IMR-90 (cell line): ENCODE measurements at regions not wholly inside any gene's neighbourhood (a gene's known extent, or its start where the extent isn't known, plus 50 kb on each side); places are given as distances from the start of the nearest gene placed in this dataset.

Source experiments
- ATAC-seq: fragments of 200-7000 bp; cut with Tn5 transposase; 2 replicates; pipeline ENCODE4 v1.9.1; 2020; ENCODE audit warnings: low read depth, mild to moderate bottlenecking, moderate library complexity
- BruUV-seq: library from RNA; stranded (reverse); fragments of 400-500 nt; replicated peaks from 2 replicates; lab custom pipeline; 2021; lab: Mats Ljungman, UMichigan
- CTCF ChIA-PET: fragments of 300-600 bp; formaldehyde crosslinking; extraction: SDS; loops from one replicate; lab custom pipeline; 2021; ENCODE audit warnings: antibody characterized with exemption; lab: Yijun Ruan, JAX
- POLR2A ChIA-PET: fragments of 300-600 bp; sonication (Branson Sonifier 250); formaldehyde crosslinking; loops from one replicate; lab custom pipeline; 2022; ENCODE audit warnings: antibody characterized with exemption; ENCODE audit not compliant: unreplicated experiment; lab: Charles Lee
- DNase-seq: peaks from one replicate; pipeline ENCODE4 v3.0.0; 2013
- H2AFZ ChIP-seq: replicated peaks from 2 replicates; pipeline ENCODE3; 2013; ENCODE audit warnings: low read length, mild to moderate bottlenecking; ENCODE audit not compliant: poor library complexity
- H2AK5ac ChIP-seq: 2 replicates; pipeline ENCODE4 v1.6.1; 2013; ENCODE audit warnings: low read depth, low read length, inconsistent platforms
- H2AK9ac ChIP-seq: replicated peaks from 2 replicates; pipeline ENCODE3; 2013; ENCODE audit warnings: mild to moderate bottlenecking, low read depth, low read length, moderate library complexity; ENCODE audit not compliant: poor library complexity
- H2BK120ac ChIP-seq: 2 replicates; pipeline ENCODE4 v1.6.1; 2013; ENCODE audit warnings: low read depth, low read length, inconsistent platforms
- H2BK15ac ChIP-seq: 3 replicates; pipeline ENCODE4 v1.6.1; 2013; ENCODE audit warnings: low read depth, low read length, inconsistent platforms
- H2BK20ac ChIP-seq: 2 replicates; pipeline ENCODE4 v1.6.1; 2013; ENCODE audit warnings: low read depth, mild to moderate bottlenecking, inconsistent platforms, low read length, moderate library complexity
- H2BK5ac ChIP-seq: 2 replicates; pipeline ENCODE4 v1.6.1; 2013; ENCODE audit warnings: mild to moderate bottlenecking, low read depth, low read length, inconsistent platforms; ENCODE audit not compliant: poor library complexity, severe bottlenecking
- H3K14ac ChIP-seq: replicated peaks from 2 replicates; pipeline ENCODE4 v1.6.1; 2013; ENCODE audit warnings: low read depth, low read length, inconsistent platforms
- H3K18ac ChIP-seq: 2 replicates; pipeline ENCODE4 v1.6.1; 2013; ENCODE audit warnings: low read depth, low read length, control low read depth
- H3K23ac ChIP-seq: 2 replicates; pipeline ENCODE4 v1.6.1; 2013; ENCODE audit warnings: low read depth, low read length, inconsistent platforms
- H3K27ac ChIP-seq: 2 replicates; pipeline ENCODE4 v1.5.1; 2013; ENCODE audit warnings: mild to moderate bottlenecking, control low read depth, low read length; ENCODE audit not compliant: insufficient read depth
- H3K27me3 ChIP-seq: 2 replicates; pipeline ENCODE4 v1.6.1; 2013; ENCODE audit warnings: low read length; ENCODE audit not compliant: control insufficient read depth, insufficient read depth
- H3K36me3 ChIP-seq: 2 replicates; pipeline ENCODE4 v1.6.1; 2013; ENCODE audit warnings: low read length, mixed read lengths; ENCODE audit not compliant: control insufficient read depth, insufficient read depth
- H3K4ac ChIP-seq: 2 replicates; pipeline ENCODE4 v1.6.1; 2013; ENCODE audit warnings: low read depth, low read length, inconsistent platforms
- H3K4me1 ChIP-seq: 2 replicates; pipeline ENCODE4 v1.6.1; 2013; ENCODE audit warnings: low read length, mixed read lengths; ENCODE audit not compliant: control insufficient read depth, insufficient read depth
- H3K4me2 ChIP-seq: 2 replicates; pipeline ENCODE4 v1.6.1; 2013; ENCODE audit warnings: low read depth, mild to moderate bottlenecking, control low read depth, low read length, moderate library complexity
- H3K4me3 ChIP-seq: 2 replicates; pipeline ENCODE4 v1.5.1; 2013; ENCODE audit warnings: low read depth, mild to moderate bottlenecking, control low read depth, low read length, moderate library complexity; ENCODE audit not compliant: insufficient read depth
- H3K56ac ChIP-seq: 2 replicates; pipeline ENCODE4 v1.6.1; 2013; ENCODE audit warnings: low read length, inconsistent platforms; ENCODE audit not compliant: insufficient read depth; ENCODE audit errors: extremely low read depth
- H3K79me1 ChIP-seq, 2 experiments: 2 replicates each; pipeline ENCODE4 v1.6.1; 2013; ENCODE audit warnings: low read length in 2 of 2, inconsistent platforms in 1 of 2, low read depth in 1 of 2
- H3K9ac ChIP-seq: 2 replicates; pipeline ENCODE4 v1.6.1; 2013; ENCODE audit warnings: low read depth, low read length, control low read depth
- H3K9me1 ChIP-seq: 2 replicates; pipeline ENCODE4 v1.6.1; 2013; ENCODE audit warnings: low read length, inconsistent platforms; ENCODE audit not compliant: insufficient read depth
- H3K9me3 ChIP-seq: 2 replicates; pipeline ENCODE4 v1.6.1; 2013; ENCODE audit warnings: low read length; ENCODE audit not compliant: control insufficient read depth, insufficient read depth
- H4K20me1 ChIP-seq: 2 replicates; pipeline ENCODE4 v1.6.1; 2013; ENCODE audit warnings: low read length, inconsistent platforms; ENCODE audit not compliant: insufficient read depth
- H4K5ac ChIP-seq: 2 replicates; pipeline ENCODE4 v1.6.1; 2013; ENCODE audit warnings: mild to moderate bottlenecking, low read depth, low read length, control low read depth
- H4K8ac ChIP-seq, 2 experiments: 2 replicates each; pipeline ENCODE4 v1.6.1; 2013; ENCODE audit warnings: low read depth in 2 of 2, low read length in 2 of 2, control low read depth in 1 of 2, inconsistent platforms in 1 of 2
- H4K91ac ChIP-seq: 2 replicates; pipeline ENCODE4 v1.6.1; 2013; ENCODE audit warnings: low read depth, low read length, inconsistent platforms; ENCODE audit not compliant: insufficient read depth
- BHLHE40 ChIP-seq: fragments of 150-350 bp; IDR thresholded peaks from 2 replicates; pipeline ENCODE4 v1.6.1; 2016; ENCODE audit warnings: mild to moderate bottlenecking, low read depth, low read length
- CEBPB ChIP-seq: IDR thresholded peaks from 2 replicates; pipeline ENCODE4 v1.6.1; 2012; ENCODE audit warnings: low read depth, low read length, improper control_type of control experiment
- CHD1 ChIP-seq: IDR thresholded peaks from 2 replicates; pipeline ENCODE4 v1.6.1; 2012; ENCODE audit warnings: low read depth, low read length, improper control_type of control experiment
- CTCF ChIP-seq: conservative IDR thresholded peaks from 2 replicates; pipeline ENCODE4 v1.5.1; 2012; ENCODE audit warnings: mild to moderate bottlenecking, low read depth, low read length, improper control_type of control experiment
- FOS ChIP-seq: fragments of 150-350 bp; IDR thresholded peaks from 2 replicates; pipeline ENCODE4 v1.6.1; 2016; ENCODE audit warnings: low read depth, low read length
- MAFK ChIP-seq: IDR thresholded peaks from 2 replicates; pipeline ENCODE4 v1.6.1; 2012; ENCODE audit warnings: low read depth, low read length, improper control_type of control experiment
- MAZ ChIP-seq: IDR thresholded peaks from 2 replicates; pipeline ENCODE4 v1.6.1; 2012; ENCODE audit warnings: low read depth, mild to moderate bottlenecking, low read length, improper control_type of control experiment, moderate library complexity, borderline replicate concordance
- MXI1 ChIP-seq: IDR thresholded peaks from 2 replicates; pipeline ENCODE4 v1.6.1; 2012; ENCODE audit warnings: low read depth, mild to moderate bottlenecking, low read length, moderate library complexity, borderline replicate concordance
- NFE2L2 ChIP-seq: fragments of 150-350 bp; IDR thresholded peaks from 2 replicates; pipeline ENCODE4 v1.6.1; 2016; ENCODE audit warnings: low read depth, mild to moderate bottlenecking, low read length
- POLR2A ChIP-seq: IDR thresholded peaks from 2 replicates; pipeline ENCODE4 v1.6.1; 2012; ENCODE audit warnings: mild to moderate bottlenecking, low read depth, low read length
- RAD21 ChIP-seq: IDR thresholded peaks from 2 replicates; pipeline ENCODE4 v1.6.1; 2012; ENCODE audit warnings: low read length, improper control_type of control experiment
- RCOR1 ChIP-seq: IDR thresholded peaks from 2 replicates; pipeline ENCODE4 v1.6.1; 2012; ENCODE audit warnings: mild to moderate bottlenecking, low read length, improper control_type of control experiment; ENCODE audit not compliant: insufficient replicate concordance
- RFX5 ChIP-seq: IDR thresholded peaks from 2 replicates; pipeline ENCODE4 v1.8.0; 2012; ENCODE audit warnings: low read depth, mild to moderate bottlenecking, low read length, moderate library complexity
- SMC3 ChIP-seq: fragments of 150-350 bp; IDR thresholded peaks from 2 replicates; pipeline ENCODE4 v1.6.1; 2016; ENCODE audit warnings: low read depth, mild to moderate bottlenecking, antibody characterized with exemption, low read length, moderate library complexity
- WGBS, 2 experiments: methylation state at CpG; one replicate each; pipeline versions ENCODE4 v1.1.5 to v1.1.7; 2013; ENCODE audit warnings: missing lambda C conversion rate in 2 of 2; ENCODE audit not compliant: insufficient read length in 1 of 2; ENCODE audit errors: extremely low coverage in 2 of 2; 5-methylcytosine and 5-hydroxymethylcytosine counted together
- dilution Hi-C: fragments of 300-500 bp; cut with HindIII; formaldehyde crosslinking; loops from one replicate; pipeline ENCODE4 v1.14.3; 2018; ENCODE audit warnings: low sequenced_read_pairs; ENCODE audit not compliant: unreplicated experiment
- in situ Hi-C: fragments of 300-500 bp; cut with MboI; formaldehyde crosslinking; loops from 3 replicates; pipeline ENCODE4 v1.14.3; 2019; ENCODE audit warnings: low sequenced_read_pairs, inconsistent platforms, mixed read lengths
- intact Hi-C: fragments of 100-400 bp; cut with micrococcal nuclease; formaldehyde crosslinking; loops from 2 replicates; pipeline ENCODE4 v1.10.0; 2022
- TF ChIP-seq, protein P1 (sequence below): fragments of 150-350 bp; IDR thresholded peaks from 2 replicates; pipeline ENCODE4 v1.6.1; 2017; ENCODE audit warnings: mild to moderate bottlenecking, antibody characterized with exemption, low read length, low read depth
- TF ChIP-seq, protein P2 (sequence below): fragments of 150-350 bp; IDR thresholded peaks from 2 replicates; pipeline ENCODE4 v1.6.1; 2016; ENCODE audit warnings: low read depth, mild to moderate bottlenecking, low read length, moderate library complexity, borderline replicate concordance

DNA sequence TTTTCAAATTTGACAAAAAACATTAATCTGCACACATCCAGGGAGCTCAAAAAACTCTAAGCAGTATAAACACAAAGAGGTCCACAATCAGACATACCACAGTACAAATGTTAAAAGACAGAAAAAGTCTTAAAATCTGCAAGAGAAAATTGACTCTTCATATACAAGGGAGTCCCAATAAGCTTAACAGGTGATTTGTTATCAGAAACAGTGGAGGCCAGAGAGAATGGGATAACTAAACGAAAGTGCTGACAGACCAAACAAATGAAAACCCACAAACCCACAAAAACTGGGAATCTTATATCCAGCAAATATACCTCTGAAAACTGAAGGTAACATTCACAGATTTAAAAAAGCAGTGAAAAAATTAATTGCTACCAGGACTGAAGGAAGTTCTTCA, 182.0 kb upstream of the PAQR3 start:
- Histone ChIP-seq H3K14ac (no peak overlapping the region), H2AFZ (no peak overlapping the region), H3K4me3 (no peak overlapping the region), H3K9ac (no peak overlapping the region), H2BK120ac (no peak overlapping the region), H3K18ac (no peak overlapping the region), H2AK9ac (no peak overlapping the region), H2AK5ac (no peak overlapping the region), H4K91ac (no peak overlapping the region), H3K4me2 (no peak overlapping the region), H3K27me3 (no peaks in the 10 kb centered on the region), H3K56ac (no peak overlapping the region), H2BK5ac (no peak overlapping the region), H3K36me3 (no peaks in the 10 kb centered on the region), H3K4ac (no peak overlapping the region), H4K8ac (no peak overlapping the region), H3K4me1 (no peaks in the 10 kb centered on the region), H2BK15ac (no peak overlapping the region), H2BK20ac (no peak overlapping the region), H3K79me1 (no peaks in the 10 kb centered on the region), H4K20me1 (no peaks in the 10 kb centered on the region), H3K9me1 (no peaks in the 10 kb centered on the region), H3K9me3 (peaks cover 6% of the 10 kb centered on the region; the same call in 1 of the 2 replicates), H3K27ac (no peak overlapping the region), H4K5ac (no peak overlapping the region), H3K23ac (no peak overlapping the region)
- ATAC-seq (no peak), DNase-seq (no peak)
- ChIA-PET CTCF (interaction anchor here (0.7 kb wide), 1 partner anchor 59 kb away, joined by 3 read pairs; no protein-coding TSS in a partner anchor), POLR2A (no interaction called here)
- in situ Hi-C loops = no loop called here
- intact Hi-C loops = no loop called here
- no peak for TF ChIP-seq MAZ
- TF ChIP-seq RFX5 = no peak
- TF ChIP-seq, protein P1, sequence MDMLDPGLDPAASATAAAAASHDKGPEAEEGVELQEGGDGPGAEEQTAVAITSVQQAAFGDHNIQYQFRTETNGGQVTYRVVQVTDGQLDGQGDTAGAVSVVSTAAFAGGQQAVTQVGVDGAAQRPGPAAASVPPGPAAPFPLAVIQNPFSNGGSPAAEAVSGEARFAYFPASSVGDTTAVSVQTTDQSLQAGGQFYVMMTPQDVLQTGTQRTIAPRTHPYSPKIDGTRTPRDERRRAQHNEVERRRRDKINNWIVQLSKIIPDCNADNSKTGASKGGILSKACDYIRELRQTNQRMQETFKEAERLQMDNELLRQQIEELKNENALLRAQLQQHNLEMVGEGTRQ = no peak
- TF ChIP-seq SMC3 = no peak
- TF ChIP-seq BHLHE40 = no peak
- TF ChIP-seq CEBPB = no peak
- TF ChIP-seq, protein P2, sequence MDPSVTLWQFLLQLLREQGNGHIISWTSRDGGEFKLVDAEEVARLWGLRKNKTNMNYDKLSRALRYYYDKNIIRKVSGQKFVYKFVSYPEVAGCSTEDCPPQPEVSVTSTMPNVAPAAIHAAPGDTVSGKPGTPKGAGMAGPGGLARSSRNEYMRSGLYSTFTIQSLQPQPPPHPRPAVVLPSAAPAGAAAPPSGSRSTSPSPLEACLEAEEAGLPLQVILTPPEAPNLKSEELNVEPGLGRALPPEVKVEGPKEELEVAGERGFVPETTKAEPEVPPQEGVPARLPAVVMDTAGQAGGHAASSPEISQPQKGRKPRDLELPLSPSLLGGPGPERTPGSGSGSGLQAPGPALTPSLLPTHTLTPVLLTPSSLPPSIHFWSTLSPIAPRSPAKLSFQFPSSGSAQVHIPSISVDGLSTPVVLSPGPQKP = no peak
- TF ChIP-seq FOS = no peak
- TF ChIP-seq MXI1 = no peak
- TF ChIP-seq RCOR1 = no peak
- TF ChIP-seq MAFK = no peak
- no peak for TF ChIP-seq CTCF
- TF ChIP-seq POLR2A = no peak
- TF ChIP-seq CHD1 = no peak
- no peak for TF ChIP-seq NFE2L2
- TF ChIP-seq RAD21 = no peak
- no CpG with 5 or more reads among the region's 1 CpG for WGBS, 2 experiments
- BruUV-seq = no TSS peak
- dilution Hi-C loops = no loop called here
